ENCODE measurements at regions not wholly inside any gene's neighbourhood (a gene's known extent, or its start where the extent isn't known, plus 50 kb on each side); places are given as distances from the start of the nearest gene placed in this dataset.

GRCh38 chr1:17967623-17968255, 139.9 kb upstream of the IGSF21 start:
- no peaks in the 10 kb centered on the region for H3K23me2 ChIP-seq (ENCODE audit: insufficient read length, low read depth, low read length, poor library complexity, severe bottlenecking)
- TF ChIP-seq, protein P1, sequence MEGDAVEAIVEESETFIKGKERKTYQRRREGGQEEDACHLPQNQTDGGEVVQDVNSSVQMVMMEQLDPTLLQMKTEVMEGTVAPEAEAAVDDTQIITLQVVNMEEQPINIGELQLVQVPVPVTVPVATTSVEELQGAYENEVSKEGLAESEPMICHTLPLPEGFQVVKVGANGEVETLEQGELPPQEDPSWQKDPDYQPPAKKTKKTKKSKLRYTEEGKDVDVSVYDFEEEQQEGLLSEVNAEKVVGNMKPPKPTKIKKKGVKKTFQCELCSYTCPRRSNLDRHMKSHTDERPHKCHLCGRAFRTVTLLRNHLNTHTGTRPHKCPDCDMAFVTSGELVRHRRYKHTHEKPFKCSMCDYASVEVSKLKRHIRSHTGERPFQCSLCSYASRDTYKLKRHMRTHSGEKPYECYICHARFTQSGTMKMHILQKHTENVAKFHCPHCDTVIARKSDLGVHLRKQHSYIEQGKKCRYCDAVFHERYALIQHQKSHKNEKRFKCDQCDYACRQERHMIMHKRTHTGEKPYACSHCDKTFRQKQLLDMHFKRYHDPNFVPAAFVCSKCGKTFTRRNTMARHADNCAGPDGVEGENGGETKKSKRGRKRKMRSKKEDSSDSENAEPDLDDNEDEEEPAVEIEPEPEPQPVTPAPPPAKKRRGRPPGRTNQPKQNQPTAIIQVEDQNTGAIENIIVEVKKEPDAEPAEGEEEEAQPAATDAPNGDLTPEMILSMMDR (conservative IDR thresholded peaks at IDR 0.05): no peak
- Mint-ChIP-seq H3K36me3 (ENCODE audit: insufficient read depth in 1 of 3, low read depth in 3 of 3) (no peaks in the 10 kb centered on the region; a peak in 1 of 7 replicates), H3K4me1 (peaks cover 5 to 8% of the 10 kb centered on the region in 2 experiments; a peak in 3 of 4 replicates), H3K27me3 (ENCODE audit: low read depth) (peaks cover 33% of the 10 kb centered on the region), H3K27ac (no peak overlapping the region), H3K9me3 (no peaks in the 10 kb centered on the region), H3K4me3 (no peak overlapping the region)
- H3K56ac ChIP-seq (ENCODE audit: insufficient read length, low read depth, low read length): no peak overlapping the region
- H3K9me3 ChIP-seq (ENCODE audit: control insufficient read depth, low read depth, low read length): no peaks in the 10 kb centered on the region
- no peak overlapping the region for H4K91ac ChIP-seq (ENCODE audit: insufficient read length, low read depth, low read length)
- no peak overlapping the region for H3T11ph ChIP-seq (ENCODE audit: low read length)
- no peaks in the 10 kb centered on the region; the same call in 1 of the 2 replicates for H3K27me3 ChIP-seq (ENCODE audit: insufficient read depth, low read length)
- H3K27ac ChIP-seq (ENCODE audit: insufficient read length, low read depth, low read length): no peak overlapping the region
- H2AK5ac ChIP-seq (ENCODE audit: insufficient read length, low read length): no peak overlapping the region
- H2BK15ac ChIP-seq (ENCODE audit: low read depth, low read length): no peak overlapping the region
- H3K18ac ChIP-seq (ENCODE audit: insufficient read length, low read depth, low read length): no peak overlapping the region
- DNase-seq: no peak
- no peak overlapping the region for H2BK12ac ChIP-seq (ENCODE audit: insufficient read length, low read depth, low read length)
- H4K5ac ChIP-seq (ENCODE audit: insufficient read length, low read depth, low read length): no peak overlapping the region
- H4K20me1 ChIP-seq (ENCODE audit: control insufficient read depth, insufficient read depth, insufficient read length): no peaks in the 10 kb centered on the region
- no CpG with 5 or more reads among the region's 2 CpGs for WGBS (ENCODE audit: extremely low coverage, insufficient read length, low lambda C conversion rate)
- H3K4me1 ChIP-seq (ENCODE audit: insufficient read depth, low read length): no peaks in the 10 kb centered on the region
- no peak overlapping the region for H2BK120ac ChIP-seq (ENCODE audit: low read depth, low read length, poor library complexity, severe bottlenecking)
- no peak overlapping the region for H3K4me2 ChIP-seq (ENCODE audit: insufficient read depth, insufficient read length, low read length)
- H2AFZ ChIP-seq (ENCODE audit: low read length): no peak overlapping the region
- no peak overlapping the region for H4K8ac ChIP-seq (replicated peaks; ENCODE audit: insufficient read length, low read depth, low read length)
- no peak overlapping the region for H3K14ac ChIP-seq (ENCODE audit: insufficient read depth, low read length)
- H3K4ac ChIP-seq (ENCODE audit: low read depth, low read length): no peak overlapping the region
- no peak overlapping the region for H3K23ac ChIP-seq (ENCODE audit: insufficient read length, low read depth, low read length)
- no peak overlapping the region for H2BK20ac ChIP-seq (ENCODE audit: low read depth, low read length, poor library complexity, severe bottlenecking)
- no peaks in the 10 kb centered on the region for H3K79me1 ChIP-seq (ENCODE audit: insufficient read depth, low read depth, low read length, poor library complexity, severe bottlenecking)
- H2BK5ac ChIP-seq (ENCODE audit: insufficient read length, low read length): no peak overlapping the region
- no peak overlapping the region for H3K9ac ChIP-seq (ENCODE audit: extremely low read depth, insufficient read length, low read length)
- H3K79me2 ChIP-seq (ENCODE audit: insufficient read depth, low read length): no peaks in the 10 kb centered on the region

All from H9 (cell line).